Dedifferentiated amniotic fluid mesenchymal stem cell (primary cell): ENCODE measurements at regions not wholly inside any gene's neighbourhood (a gene's known extent, or its start where the extent isn't known, plus 50 kb on each side); places are given as distances from the start of the nearest gene placed in this dataset.

Source experiments
- DNase-seq: peaks from one replicate; pipeline ENCODE4 v3.0.0-alpha.2; 2016; ENCODE audit errors: extremely low spot score

GRCh38 chr3:96101006-96101560 lies 713.3 kb upstream of the EPHA6 start:
- no peak for DNase-seq

DNA sequence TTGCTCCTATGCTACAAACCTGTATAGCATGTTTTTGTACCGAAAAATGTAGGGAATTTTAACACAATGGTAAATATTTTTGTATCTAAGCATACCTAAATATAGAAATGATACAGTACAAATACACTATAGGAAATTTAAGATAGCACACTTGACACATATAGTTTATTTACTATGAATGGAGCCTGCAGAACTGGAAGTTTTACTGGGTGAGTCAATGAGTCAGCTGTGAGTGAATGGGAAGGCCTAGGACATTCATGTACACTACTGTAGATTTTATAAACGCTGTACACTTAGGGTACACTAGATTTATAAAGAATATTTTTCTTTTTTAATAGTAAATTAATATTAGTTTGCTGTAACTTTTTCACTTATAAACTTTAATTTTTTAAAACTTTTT lies 707.7 kb upstream of the EPHA6 start:
- DNase-seq: no peak
